Activated T-cell treated with anti-CD3 and anti-CD28 coated beads for 1 hour (primary cell): ENCODE measurements at regions not wholly inside any gene's neighbourhood (a gene's known extent, or its start where the extent isn't known, plus 50 kb on each side); places are given as distances from the start of the nearest gene placed in this dataset.
"Not testable (repeated sequence)": the region's sequence is repeated elsewhere in the genome, so short reads cannot be mapped to it uniquely, and the experiment has no call there.

Source experiments
- DNase-seq: peaks from one replicate; pipeline ENCODE4 v3.0.0-alpha.2; 2020; ENCODE audit warnings: low read depth

- no peak for DNase-seq
These were observed 82.9 kb upstream of the APBB1IP start for GRCh38 chr10:26355241-26355640.

- no peak for DNase-seq
These were observed 80.9 kb upstream of the APBB1IP start for GRCh38 chr10:26357203-26357602.

DNA sequence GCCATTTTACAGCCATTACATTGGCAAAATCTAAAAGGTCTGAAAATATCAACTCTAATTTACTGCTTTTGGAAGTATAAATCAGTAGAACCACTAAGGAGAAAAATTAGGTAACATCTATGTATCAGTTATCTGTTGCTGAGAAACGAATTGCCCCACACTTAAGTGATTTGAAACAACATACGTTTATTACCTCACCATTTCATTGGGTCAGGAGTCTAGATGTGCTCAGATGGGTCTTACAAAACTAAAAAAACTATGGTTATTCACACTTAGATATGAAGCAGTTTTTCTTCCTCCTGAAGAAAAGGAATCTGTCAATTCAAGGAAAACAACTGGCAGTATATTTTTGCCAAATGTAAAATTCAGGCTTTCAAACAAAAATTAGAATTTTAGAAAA, 80.1 kb upstream of the APBB1IP start:
- DNase-seq = no peak

- no peak for DNase-seq
These were observed 78.5 kb upstream of the APBB1IP start for GRCh38 chr10:26359670-26360069.

- no peak for DNase-seq
These were observed 76.8 kb upstream of the APBB1IP start for GRCh38 chr10:26361351-26361750.

DNA sequence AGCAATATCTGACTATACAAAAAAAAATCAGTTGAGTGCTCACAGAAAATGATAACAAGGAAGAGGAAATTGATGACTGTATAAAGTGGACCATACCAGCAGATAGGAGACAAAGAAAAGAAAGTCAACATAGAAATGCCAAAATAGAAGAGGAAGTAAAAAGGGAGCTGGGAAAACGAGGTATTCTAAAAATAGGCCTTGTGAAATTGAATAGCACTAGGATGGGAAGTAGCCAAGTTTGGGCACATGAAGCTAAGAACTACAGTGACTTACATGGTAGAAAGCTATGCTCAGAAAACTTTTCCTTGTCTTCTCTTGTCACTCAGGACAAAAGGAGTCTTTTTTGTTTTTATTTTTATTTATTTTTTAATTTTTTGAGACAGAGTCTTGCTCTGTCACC, 76.2 kb upstream of the APBB1IP start:
- no peak for DNase-seq

- DNase-seq = no peak
These were observed 72.3 kb upstream of the APBB1IP start for GRCh38 chr10:26365681-26366358.

- not testable (repeated sequence) for DNase-seq
These were observed 71.1 kb upstream of the APBB1IP start for GRCh38 chr10:26367035-26367434.

GRCh38 chr10:26367771-26368170, 70.4 kb upstream of the APBB1IP start:
- DNase-seq = peak; percentile 7

GRCh38 chr10:26368463-26368862, 69.7 kb upstream of the APBB1IP start:
- DNase-seq = no peak

- DNase-seq = no peak
These were observed 65.4 kb upstream of the APBB1IP start for GRCh38 chr10:26372513-26373354.

GRCh38 chr10:26374426-26374825, 63.7 kb upstream of the APBB1IP start:
- DNase-seq = no peak

- not testable (repeated sequence) for DNase-seq
These were observed 60.8 kb upstream of the APBB1IP start for GRCh38 chr10:26377224-26377810.

GRCh38 chr10:26378861-26379294, 59.3 kb upstream of the APBB1IP start:
- no peak for DNase-seq

DNA sequence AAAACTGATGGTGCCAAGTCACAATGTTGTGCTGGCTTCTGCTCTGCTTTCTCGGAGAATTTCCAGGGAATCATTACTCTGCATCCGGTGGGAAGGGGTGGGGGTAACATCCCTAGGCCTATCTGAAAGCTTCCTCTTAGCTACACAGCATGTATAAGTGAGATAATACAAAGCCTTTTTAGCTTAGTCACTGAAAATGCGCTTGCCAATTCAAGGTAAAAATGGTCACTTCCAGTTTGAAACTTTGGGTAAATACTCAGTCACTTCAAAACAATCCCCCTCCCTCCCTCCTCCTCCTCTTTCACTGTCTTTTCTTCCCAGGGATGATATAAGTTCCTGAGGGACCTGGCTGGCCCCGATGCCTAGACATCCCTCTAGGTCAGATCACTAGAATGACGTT, 57.3 kb upstream of the APBB1IP start:
- DNase-seq = no peak

DNA sequence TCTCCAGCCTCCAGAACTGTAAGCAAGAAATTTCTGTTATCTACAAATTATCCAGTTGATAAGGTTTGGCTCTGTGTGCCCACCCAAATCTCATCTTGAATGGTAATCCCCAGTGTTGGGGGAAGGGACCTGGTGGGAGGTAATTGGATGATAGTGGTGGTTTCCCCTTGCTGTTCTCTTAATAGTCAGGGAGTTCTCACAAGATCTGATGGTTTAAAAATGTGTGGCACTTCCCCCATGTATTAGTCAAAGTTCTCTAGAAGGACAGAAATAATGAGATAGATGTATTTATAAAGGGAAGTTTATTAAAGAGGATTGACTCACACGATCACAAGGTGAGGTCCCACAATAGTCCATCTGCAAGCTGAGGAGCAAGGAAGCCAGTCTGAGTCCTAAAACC, 56.2 kb upstream of the APBB1IP start:
- DNase-seq = no peak

- DNase-seq = no peak
These were observed 53.5 kb upstream of the APBB1IP start for GRCh38 chr10:26384600-26384999.

GRCh38 chr10:26385443-26385842, 52.7 kb upstream of the APBB1IP start:
- no peak for DNase-seq

DNA sequence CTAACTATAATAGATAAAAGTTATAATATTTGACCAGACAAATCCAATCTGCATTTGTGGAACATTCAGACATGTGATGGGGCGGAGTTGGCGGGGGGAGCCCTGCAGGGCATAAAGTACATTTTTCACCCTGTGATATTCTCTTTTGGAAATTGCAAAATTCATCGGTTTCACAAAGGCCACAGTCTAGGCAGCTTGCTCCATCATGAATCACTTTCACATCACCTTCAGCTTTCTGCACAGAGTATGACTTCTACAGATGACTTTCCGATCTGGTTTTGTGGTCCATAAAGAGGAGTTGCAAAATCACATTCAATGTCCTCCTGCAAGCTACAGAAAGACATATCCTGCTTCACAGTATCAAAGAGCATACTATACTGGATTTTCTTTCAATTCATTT, 51.4 kb upstream of the APBB1IP start:
- DNase-seq = no peak
